ENCODE measurements at regions not wholly inside any gene's neighbourhood (a gene's known extent, or its start where the extent isn't known, plus 50 kb on each side); places are given as distances from the start of the nearest gene placed in this dataset.

DNA sequence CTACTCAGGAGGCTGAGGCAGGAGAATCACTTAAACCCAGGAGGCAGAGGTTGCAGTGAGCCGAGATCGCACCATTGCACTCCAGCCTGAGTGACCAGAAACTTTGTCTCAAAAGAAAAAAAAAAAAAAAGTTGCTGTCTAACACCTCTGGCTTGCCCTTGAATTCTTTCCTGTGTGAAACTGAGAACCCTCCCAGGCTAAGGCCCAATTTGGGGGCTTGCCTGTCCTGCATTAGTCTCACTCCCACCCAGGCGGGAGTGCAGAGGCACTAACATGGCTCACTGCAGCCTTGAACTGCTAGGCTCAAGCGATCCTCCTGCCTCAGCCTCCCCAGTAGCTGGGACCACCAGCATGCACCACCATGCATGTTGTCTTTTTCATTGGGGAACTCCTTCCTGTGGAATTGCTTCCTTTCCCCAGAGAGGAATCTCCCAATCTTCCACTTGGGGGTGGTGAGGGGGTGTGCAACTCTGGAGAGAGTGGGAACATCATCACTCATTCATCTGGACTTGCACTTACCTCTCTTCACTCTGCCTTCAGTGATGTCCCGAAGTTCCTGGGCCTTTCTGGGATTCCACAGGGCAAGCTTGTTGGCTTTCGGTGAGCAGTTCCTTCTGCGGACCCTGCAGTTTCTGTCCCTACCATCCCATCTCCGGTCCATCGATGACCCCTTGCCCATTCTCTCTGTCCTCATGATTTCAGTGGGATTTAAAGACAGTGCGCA, 62.1 kb upstream of the CREB3L1 start:
- TF ChIP-seq CTCF (IDR thresholded peaks at IDR 0.05; ENCODE audit: insufficient read depth, low read length) (no peak), GABPA (IDR thresholded peaks at IDR 0.05; ENCODE audit: low read depth) (no peak), POLR2AphosphoS5 (IDR thresholded peaks at IDR 0.05; ENCODE audit: low read depth) (no peak), SPI1 (IDR thresholded peaks at IDR 0.05; ENCODE audit: borderline replicate concordance, low read depth) (no peak)
- TF ChIP-seq, protein P1, sequence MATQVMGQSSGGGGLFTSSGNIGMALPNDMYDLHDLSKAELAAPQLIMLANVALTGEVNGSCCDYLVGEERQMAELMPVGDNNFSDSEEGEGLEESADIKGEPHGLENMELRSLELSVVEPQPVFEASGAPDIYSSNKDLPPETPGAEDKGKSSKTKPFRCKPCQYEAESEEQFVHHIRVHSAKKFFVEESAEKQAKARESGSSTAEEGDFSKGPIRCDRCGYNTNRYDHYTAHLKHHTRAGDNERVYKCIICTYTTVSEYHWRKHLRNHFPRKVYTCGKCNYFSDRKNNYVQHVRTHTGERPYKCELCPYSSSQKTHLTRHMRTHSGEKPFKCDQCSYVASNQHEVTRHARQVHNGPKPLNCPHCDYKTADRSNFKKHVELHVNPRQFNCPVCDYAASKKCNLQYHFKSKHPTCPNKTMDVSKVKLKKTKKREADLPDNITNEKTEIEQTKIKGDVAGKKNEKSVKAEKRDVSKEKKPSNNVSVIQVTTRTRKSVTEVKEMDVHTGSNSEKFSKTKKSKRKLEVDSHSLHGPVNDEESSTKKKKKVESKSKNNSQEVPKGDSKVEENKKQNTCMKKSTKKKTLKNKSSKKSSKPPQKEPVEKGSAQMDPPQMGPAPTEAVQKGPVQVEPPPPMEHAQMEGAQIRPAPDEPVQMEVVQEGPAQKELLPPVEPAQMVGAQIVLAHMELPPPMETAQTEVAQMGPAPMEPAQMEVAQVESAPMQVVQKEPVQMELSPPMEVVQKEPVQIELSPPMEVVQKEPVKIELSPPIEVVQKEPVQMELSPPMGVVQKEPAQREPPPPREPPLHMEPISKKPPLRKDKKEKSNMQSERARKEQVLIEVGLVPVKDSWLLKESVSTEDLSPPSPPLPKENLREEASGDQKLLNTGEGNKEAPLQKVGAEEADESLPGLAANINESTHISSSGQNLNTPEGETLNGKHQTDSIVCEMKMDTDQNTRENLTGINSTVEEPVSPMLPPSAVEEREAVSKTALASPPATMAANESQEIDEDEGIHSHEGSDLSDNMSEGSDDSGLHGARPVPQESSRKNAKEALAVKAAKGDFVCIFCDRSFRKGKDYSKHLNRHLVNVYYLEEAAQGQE (IDR thresholded peaks at IDR 0.05; ENCODE audit: insufficient replicate concordance, low read depth) = no peak

Measured in HL-60 (cell line).